GM19023 (cell line): ENCODE measurements at regions not wholly inside any gene's neighbourhood (a gene's known extent, or its start where the extent isn't known, plus 50 kb on each side); places are given as distances from the start of the nearest gene placed in this dataset.

ENCODE experiments used
- ATAC-seq: cut with Tn5 transposase; IDR thresholded peaks from one replicate; pipeline ENCODE4 v1.9.1; 2021; ENCODE audit warnings: mild to moderate bottlenecking, moderate library complexity; ENCODE audit not compliant: unreplicated experiment

DNA sequence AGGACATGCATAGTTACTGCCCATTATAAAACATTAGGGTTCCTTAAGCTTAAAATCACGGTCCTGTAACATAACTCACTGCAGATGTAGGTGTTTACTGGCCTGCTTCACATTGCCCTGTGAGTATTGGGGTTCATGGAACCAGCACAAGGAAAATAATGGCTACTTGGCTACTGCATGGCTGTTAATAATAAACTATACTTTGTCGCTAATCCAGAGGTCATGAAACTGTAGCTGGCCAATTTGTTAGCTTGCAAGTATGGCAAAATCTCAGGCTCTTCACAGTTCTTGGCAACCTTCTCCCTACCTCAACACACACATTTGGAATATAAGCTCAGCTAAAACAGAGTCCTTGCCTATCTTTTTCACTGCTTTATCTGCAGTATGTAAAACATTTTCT, 274.0 kb upstream of the NR5A2 start:
- no peak for ATAC-seq

DNA sequence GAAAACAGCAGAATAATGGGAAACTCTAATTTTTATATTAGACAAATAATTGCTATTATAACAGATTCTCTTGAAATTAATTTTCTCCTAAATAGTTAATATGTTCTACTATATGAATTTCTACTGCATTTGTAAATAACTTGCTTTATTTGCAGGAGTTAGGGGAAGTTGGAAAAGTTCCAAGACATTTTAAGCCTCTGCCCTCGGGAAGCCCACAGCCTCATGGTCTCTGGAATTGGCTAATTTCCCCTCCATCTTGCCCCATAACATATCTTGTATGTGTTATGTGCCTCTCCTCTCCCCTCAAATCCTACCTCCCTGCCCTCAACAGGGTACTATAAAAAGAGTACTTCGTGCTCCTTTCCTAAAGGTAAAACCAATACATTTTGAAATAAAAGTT, 271.4 kb upstream of the NR5A2 start:
- no peak for ATAC-seq

DNA sequence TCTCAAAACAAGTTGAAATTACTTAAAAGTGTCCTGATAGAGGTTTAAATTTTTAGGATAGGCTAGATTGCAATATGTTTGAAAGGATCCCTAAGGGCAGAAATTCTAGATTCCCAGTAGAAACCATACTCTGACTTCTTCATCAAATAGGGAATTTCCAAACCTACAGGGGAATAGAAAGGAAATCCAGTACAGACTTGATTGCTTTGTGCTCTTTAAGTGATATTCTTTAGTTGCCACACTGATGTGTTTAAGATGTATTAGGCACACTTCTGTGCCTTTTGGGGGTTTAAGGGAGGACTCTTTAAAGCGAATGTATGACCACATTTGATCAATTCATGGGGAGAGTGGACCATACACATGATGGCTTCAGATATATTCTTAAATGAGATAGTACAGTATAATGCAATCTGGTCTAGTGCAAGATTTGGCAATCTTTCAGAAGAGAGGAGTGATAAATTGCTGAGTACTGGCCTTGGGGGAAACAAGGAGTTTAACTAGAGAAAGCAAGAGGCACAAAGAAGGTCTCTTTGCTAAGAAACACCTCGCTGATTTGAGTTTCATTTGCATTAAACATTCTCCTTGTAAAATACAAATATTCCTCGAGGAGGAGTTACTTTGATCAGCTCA, 268.8 kb upstream of the NR5A2 start:
- ATAC-seq, result no peak

DNA sequence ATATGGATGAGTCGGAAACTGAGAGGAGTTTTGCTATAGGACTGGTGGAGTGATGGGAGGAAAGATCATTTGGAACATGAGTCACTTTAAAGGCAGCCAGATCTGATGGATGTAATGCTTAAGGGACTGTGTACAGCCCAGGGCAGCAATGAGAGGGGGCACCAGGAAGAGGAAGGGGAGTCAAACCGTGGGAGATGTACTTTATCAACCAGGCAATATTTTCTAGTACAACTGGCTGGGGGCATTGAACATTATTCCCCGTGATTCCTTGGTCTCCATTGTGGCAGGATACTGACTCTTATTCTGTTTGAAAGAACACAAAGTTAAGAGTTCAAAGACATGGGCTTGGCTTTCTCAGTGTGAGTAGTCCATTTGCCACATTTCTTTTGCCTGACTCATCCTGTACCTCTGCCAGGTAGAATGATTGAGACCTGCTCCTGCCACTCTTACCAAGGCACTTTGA, 268.2 kb upstream of the NR5A2 start:
- no peak for ATAC-seq

DNA sequence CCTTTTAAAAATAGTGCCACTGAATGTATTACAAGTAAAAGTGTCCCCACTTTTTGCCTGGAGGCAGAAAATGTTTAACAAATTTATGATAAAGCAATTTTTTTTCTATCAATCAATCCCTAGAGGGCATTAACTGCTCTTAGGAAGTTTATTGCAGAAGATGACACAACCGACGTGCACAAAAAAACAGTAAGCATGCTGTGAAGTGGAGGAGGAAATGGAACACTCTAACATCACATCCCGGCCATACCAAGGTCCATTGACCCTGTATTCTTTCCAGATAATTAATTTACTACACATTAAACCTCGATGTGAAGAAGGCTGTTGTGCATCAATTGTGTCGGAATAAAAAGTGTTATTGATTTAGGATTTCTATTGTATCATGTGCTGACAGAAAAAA, 264.9 kb upstream of the NR5A2 start:
- no peak for ATAC-seq

DNA sequence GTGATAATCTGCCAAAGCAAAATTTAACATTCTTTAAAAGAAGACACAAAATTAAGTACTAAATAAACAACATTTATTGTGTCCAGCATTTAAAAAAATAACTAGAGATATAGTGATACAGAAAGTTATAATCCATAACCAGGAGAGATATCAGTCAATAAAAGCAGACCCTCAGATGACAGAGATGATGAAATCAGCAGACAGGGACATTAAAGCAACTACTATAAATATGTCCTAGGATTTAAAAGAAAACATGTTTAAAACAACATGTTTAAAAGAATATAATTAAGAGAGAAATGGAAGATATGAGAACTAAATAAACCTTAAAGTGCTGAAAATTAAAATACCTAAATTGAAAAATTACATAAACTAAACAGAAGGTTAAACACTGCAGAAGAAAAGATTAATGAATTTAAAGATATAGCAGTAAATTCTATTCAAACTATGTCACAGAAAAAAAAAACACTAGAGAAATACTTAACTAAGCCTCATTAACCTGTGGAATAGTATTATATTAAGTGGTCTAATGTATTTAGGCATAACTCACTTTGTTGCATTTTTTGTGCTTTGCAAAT, 261.2 kb upstream of the NR5A2 start:
- no peak for ATAC-seq

DNA sequence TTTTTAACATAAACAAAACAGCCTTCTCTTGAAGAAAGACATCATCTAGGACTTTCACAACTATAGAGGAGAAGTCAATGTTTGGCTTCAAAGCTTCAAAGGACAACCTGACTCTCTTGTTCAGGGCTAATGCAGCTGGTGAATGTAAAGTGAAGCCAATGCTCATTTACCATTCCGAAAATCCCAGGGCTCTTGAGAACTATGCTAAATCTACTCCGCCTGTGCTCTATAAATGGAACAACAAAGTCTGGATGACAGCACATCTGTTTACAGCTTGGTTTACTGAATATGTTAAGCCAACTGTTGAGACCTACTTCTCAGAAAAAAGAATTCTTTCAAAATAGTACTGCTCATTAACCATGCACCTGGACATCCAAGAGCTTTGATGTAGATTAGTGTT, 259.8 kb upstream of the NR5A2 start:
- no peak for ATAC-seq

DNA sequence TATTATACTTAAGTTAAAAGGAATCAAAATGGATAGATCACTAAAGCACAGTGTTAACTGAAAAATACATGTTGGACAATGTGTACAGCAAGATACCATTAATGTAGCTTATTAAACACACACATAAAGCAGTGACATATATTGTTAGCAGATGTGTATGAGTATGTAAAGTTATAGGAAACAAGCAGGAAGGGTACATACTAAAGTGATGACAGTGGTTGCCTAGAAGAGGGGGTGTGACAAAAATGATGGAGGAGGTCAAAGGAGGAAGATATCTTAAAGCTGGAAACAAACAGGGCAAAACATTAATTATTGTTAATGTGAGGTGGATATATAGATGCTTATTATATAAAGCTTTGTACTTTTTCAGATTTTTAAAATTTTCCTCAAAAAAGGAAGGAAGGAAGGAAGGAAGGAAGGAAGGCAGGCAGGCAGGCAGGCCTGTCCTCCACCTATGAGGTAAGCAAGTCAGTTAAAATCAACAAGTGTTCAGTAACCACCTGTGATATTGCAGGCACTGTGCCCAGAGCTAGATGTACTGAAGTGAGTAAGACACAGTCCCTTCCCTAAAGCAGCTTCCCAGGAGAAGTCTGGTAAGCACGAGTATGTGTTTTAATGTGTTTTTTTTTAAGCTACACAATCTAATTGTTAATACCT, 252.9 kb upstream of the NR5A2 start:
- ATAC-seq, result no peak

DNA sequence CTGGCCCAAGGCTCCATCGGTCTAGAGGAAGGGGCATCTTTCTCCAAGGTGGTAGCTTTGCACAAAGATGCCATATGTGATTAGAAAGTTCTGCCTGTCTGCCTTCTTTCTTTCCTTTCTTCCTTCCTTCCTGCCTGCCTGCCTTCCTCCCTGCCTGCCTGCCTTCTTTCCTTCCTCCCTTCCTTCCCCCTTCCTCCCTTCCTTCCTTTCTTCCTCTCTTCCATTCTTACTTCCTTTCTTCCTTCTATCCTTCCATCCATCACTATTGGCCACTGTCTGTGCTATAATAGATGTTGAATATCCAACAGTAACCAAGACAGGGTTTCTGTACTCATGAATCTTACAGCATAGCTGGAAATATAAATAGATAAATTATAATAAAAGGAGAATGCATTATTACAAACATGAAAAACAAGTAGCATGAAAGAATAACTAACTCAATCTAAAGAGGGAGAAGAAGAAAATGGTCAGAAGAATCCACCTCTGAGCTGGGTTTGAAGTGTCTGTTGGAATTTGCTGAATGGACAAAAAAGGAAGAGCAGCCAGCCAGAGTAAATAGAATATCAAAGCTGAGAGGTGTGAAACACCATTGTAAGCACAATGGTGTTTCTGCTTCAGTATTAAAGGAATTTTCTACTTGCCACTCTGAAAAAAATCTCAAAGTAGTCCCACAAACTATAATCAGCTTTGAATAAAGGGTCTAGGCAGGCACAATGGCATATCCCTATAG, 250.6 kb upstream of the NR5A2 start:
- no peak for ATAC-seq

DNA sequence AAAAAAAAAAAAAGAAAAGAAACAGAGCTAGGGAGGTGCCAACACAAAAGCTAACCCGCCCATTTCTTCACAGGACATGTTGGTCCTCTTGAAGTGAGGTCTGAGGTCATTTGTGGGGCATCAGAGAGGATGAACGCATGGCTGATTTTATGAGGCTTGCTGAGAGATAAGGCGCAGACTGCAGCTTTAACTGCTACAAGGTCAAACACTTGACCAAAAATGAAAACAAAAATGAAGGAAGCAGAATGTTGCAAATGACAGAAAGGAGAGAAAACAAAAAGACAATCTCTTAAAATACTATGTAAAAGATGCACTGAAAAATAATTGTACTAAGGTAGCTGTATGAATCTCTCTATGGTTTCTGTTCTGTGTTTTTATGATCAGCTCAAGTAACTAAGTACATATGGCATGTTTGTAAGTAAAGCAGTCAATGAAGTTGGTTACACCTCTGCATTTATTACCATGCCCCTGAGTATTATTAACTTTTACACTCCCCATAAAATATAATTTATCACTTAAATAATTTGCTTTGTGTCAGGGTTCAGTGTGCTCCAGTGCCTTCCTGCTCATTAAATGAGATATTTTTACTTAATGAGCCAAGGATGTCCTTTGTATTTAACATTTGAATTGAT, 249.1 kb upstream of the NR5A2 start:
- no peak for ATAC-seq

DNA sequence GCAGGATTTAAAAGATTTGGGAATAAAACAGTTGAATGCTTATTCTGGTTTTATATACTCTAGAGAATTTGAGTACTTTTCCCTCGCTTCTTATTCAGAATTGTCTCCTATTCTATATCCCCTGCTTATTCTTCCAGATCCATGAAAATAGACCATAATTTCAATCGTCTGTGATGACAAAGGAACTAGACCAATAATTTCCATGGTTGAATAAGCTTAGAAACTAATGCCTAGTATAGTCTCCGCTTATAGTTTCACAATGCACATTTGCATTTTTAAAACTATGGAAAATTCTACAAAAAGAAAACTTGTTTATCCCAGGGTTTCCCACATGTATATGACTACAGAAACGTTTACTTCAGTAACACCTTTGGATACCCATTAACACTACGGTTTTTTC, 247.4 kb upstream of the NR5A2 start:
- no peak for ATAC-seq

DNA sequence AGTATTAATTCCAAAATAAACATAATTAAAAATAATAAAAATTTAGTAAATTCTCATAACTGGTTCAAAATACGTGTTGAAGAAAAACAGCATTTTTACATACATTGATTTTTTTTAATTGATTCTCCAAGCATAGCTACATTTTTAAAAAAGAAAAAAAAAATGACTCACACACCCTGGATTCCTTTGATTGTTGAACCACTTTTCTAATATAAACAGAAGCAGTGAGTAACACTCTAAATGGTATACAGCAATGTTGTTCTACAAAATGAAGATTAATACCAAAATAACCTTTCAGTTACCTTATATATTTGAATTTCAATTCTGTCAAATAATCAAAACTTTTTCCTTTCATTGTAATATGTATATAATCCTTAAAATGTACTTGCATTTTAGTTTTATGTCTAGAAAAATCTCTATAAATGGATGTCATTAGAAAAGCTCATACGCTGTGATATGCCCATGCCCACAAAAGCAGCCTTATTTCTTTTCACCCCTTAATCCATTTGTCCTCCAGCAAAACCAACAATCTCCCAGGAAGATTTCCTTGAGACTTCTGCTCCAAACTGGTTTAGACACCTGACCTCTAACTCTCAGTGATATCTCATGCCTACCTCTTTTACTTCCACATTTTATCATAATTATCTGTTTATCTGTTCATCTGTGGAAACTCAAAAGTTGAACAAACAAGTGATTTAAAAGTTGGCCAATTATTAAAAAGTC, 246.4 kb upstream of the NR5A2 start:
- no peak for ATAC-seq

DNA sequence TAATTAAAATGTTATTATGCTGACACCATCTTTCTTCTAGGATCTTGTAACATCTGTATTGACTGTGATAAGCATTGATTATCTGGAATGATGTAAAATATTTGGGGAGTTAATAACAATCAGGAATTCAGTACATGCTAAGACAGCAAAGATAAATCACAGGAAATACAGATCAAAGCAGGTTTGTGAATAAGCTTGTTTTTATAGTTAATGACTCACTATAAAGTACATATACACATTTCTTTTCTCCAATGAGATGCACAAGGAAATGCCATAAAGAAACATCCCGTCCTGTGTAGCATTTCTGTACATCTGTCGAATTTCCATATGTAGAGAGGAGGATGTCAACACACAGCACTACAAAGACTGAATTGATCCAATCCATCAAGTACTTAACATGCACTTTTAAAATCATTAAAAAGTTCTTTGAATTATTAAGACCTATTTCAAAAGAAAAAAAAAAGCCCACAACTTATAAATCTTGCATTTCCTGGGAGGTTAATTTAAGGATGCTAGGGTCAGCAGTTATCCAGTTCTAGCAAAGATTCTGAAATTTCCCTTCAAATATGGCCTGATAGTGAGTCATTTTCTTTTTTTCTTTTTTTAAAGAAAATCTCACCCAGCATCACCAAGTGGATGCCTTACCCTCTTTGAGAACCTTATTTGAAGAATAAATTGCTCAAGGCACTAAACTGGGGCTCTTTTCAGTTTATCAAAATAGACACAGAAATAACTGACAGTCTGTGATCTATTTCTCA, 243.2 kb upstream of the NR5A2 start:
- no peak for ATAC-seq

DNA sequence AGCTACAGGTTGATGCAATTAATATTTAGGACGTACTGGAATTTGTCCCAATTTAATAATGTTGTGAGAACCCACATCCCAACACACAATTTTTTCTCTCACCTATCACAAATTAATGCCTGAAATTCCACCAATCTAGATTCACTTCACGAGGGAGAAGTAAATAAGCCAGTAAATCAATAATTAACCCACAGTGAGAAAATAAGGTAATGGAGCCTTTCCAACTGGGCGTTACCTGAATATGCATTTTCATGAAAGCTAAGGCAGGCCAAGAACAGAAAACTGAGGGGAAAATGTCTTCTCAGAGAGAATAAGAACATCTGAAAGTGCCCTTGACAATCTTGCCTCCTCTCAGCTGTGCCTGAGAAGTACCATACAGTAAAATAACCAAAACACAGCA, 240.8 kb upstream of the NR5A2 start:
- ATAC-seq, result no peak

DNA sequence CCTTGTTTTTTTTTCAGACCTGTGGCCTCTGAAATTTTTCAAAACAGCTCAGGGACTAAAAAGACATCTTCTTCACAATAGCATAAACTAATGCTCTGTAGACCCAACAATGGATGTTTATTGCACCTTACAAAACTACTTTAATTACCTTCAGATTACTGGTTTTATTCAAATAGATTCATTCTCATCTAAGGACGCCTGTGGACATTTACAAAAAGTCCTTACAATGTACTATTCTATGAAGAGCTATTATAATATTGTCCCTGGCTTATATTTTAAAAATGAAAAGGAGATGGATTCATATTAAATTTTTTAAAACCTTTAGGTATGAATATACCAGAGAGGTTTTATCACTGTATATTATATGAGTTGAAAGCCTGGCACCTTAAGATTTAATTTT, 238.4 kb upstream of the NR5A2 start:
- no peak for ATAC-seq

DNA sequence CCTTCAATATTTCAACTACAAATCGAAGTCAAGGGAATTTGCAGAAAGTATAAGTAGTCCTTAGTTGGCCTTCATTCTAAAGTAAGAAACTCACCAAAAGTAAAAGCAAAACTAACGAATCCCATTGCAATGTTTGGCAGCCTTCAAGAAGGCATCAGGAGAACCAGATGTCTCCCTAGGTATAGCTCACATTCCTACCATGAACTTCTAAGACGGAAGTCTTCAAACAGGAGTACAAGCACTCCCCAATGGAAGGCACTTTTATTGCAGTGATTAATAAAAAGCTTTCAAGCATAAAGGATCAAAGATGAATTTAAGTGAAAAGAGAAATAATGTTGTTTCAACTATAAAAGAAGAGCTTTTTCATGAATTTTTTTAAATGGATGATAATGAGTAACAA, 236.0 kb upstream of the NR5A2 start:
- ATAC-seq, result no peak

DNA sequence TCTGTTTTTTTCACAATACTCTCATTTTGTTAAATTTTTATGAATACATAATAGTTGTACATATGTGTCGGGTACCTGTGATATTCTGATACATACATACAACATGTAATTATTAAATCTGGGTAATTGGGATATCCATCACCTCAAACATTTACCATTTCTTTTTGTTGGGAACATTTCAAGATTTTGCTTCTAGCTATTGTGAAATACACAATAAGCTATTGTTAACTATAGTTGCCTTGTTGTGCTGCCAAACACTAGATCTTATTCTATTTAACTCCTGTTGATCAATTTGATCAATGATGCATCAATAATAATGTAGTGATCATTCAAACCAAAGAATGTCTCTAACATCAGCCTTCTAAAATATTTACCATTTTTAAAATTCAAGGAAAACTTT, 234.6 kb upstream of the NR5A2 start:
- no peak for ATAC-seq

DNA sequence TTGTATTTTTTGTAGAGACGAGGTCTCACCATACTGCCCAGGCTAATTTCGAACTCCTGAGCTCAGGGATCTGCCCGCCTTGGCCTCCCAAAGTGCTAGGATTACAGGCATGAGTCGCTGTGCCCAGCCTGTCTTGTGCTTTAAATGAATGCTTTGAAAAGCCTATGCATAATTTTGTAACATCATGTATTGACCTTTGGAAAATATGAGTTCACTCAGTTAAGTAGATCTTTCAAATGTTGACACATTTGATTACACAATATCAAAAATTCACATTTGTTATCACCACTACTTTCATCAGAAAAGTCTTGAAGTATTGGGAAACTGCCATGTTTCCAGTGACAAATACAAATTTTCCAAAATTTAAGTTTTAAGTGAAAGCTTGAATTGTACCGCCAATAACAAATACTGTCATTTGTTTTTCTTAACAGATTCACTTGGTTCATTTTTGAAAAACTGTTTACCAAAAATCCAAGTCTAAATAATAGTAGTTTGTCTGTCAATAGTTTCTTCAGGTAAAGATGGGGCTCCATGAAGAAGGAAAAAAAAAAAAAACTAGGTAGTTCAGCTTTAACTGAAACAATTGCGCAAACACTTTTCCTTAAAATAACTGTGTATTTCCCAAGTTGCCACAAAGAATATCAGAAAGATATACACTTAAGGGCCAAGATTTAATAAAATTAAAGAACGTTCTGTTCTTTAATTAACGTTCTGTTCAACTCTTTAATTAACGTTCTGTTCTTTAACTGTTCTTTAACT, 233.2 kb upstream of the NR5A2 start:
- ATAC-seq, result no peak

DNA sequence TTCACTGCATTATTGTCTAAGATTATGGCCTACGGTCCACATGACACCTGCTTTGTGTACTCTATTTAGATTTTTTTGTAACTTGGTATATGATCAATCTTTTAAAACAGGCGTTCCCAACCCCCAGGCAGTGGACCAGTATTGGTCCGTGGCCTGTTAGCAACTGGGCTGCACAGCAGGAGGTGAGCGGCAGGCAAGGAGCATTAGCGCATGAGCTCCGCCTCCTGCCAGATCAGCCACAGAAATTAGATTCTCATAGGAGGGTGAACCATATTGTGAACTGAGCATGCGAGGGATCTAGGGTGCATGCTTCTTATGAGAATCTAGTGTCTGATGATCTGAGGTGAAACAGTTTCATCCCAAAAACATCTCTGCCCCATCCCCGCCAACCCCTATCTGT, 228.4 kb upstream of the NR5A2 start:
- ATAC-seq, result no peak
